HG02623 (cell line): ENCODE measurements at regions not wholly inside any gene's neighbourhood (a gene's known extent, or its start where the extent isn't known, plus 50 kb on each side); places are given as distances from the start of the nearest gene placed in this dataset.

ENCODE experiments used
- ATAC-seq: cut with Tn5 transposase; IDR thresholded peaks from one replicate; pipeline ENCODE4 v1.9.1; 2021; ENCODE audit warnings: moderate library complexity; ENCODE audit not compliant: unreplicated experiment

GRCh38 chr20:58139849-58140786, 88.3 kb downstream of the ANKRD60 start:
- ATAC-seq: no peak

GRCh38 chr20:58138395-58138794, 90.1 kb downstream of the ANKRD60 start:
- ATAC-seq: no peak

- no peak for ATAC-seq
These were observed 90.7 kb downstream of the ANKRD60 start for GRCh38 chr20:58137651-58138265.

- ATAC-seq: no peak
These were observed 91.2 kb downstream of the ANKRD60 start for GRCh38 chr20:58137236-58137635.

GRCh38 chr20:58136149-58136484, 92.3 kb downstream of the ANKRD60 start:
- ATAC-seq: no peak

- ATAC-seq: no peak
These were observed 92.9 kb downstream of the ANKRD60 start for GRCh38 chr20:58135441-58136148.

GRCh38 chr20:58133020-58133808, 95.2 kb downstream of the ANKRD60 start:
- no peak for ATAC-seq

GRCh38 chr20:58131551-58132142, 96.8 kb downstream of the ANKRD60 start:
- ATAC-seq: no peak

- ATAC-seq: no peak
These were observed 97.3 kb downstream of the ANKRD60 start for GRCh38 chr20:58131151-58131550.

GRCh38 chr20:58130581-58130980, 97.9 kb downstream of the ANKRD60 start:
- no peak for ATAC-seq

GRCh38 chr20:58130156-58130555, 98.3 kb downstream of the ANKRD60 start:
- ATAC-seq: no peak

- no peak for ATAC-seq
These were observed 98.7 kb downstream of the ANKRD60 start for GRCh38 chr20:58129721-58130151.

- ATAC-seq: no peak
These were observed 99.5 kb downstream of the ANKRD60 start for GRCh38 chr20:58128635-58129625.

GRCh38 chr20:58127701-58128111, 100.7 kb downstream of the ANKRD60 start:
- no peak for ATAC-seq

GRCh38 chr20:58125726-58126125, 102.7 kb downstream of the ANKRD60 start:
- no peak for ATAC-seq

GRCh38 chr20:58117944-58118343, 110.5 kb downstream of the ANKRD60 start:
- ATAC-seq: no peak

GRCh38 chr20:58116505-58116904, 111.9 kb downstream of the ANKRD60 start:
- no peak for ATAC-seq

- ATAC-seq: no peak
These were observed 114.7 kb downstream of the ANKRD60 start for GRCh38 chr20:58113716-58114115.
